Kidney (tissue), 13 donors: ENCODE measurements at regions not wholly inside any gene's neighbourhood (a gene's known extent, or its start where the extent isn't known, plus 50 kb on each side); places are given as distances from the start of the nearest gene placed in this dataset.

Experiments
- DNase-seq, 5 donors: peaks; one replicate each; pipeline ENCODE4 v3.0.0-alpha.2; 2013 to 2020
- FAIRE-seq: peaks from 2 replicates; lab custom pipeline; 2012; peaks lifted over from hg19 to GRCh38; lab: Jason Lieb, UNC
- H3K27ac ChIP-seq, 2 donors: one replicate each; pipeline ENCODE4 v1.7.0; 2013; ENCODE audit warnings: low read depth in 2 of 2, low read length in 2 of 2, inconsistent platforms in 1 of 2
- H3K27me3 ChIP-seq: one replicate; pipeline ENCODE4 v1.7.1; 2013; ENCODE audit warnings: low read length, inconsistent platforms; ENCODE audit not compliant: control insufficient read depth, insufficient read depth
- H3K36me3 ChIP-seq, 3 donors: one replicate each; pipeline versions ENCODE4 v1.7.0 to v1.7.1; 2013; ENCODE audit warnings: low read length in 3 of 3, control low read depth in 1 of 3, inconsistent platforms in 1 of 3; ENCODE audit not compliant: insufficient read depth in 3 of 3, control insufficient read depth in 2 of 3
- H3K4me1 ChIP-seq, 3 donors: one replicate each; pipeline versions ENCODE4 v1.7.0 to v1.7.1; 2013; ENCODE audit warnings: low read length in 3 of 3, inconsistent platforms in 1 of 3, low read depth in 1 of 3; ENCODE audit not compliant: control insufficient read depth in 2 of 3, insufficient read depth in 2 of 3
- H3K4me3 ChIP-seq, 3 donors: one replicate each; pipeline versions ENCODE4 v1.7.0 to v1.8.1; 2013; ENCODE audit warnings: low read length in 3 of 3, control low read depth in 1 of 3, inconsistent platforms in 1 of 3
- H3K9ac ChIP-seq, 3 donors: one replicate each; pipeline versions ENCODE4 v1.7.0 to v1.7.1; 2013; ENCODE audit warnings: low read length in 3 of 3, control low read depth in 1 of 3, inconsistent platforms in 1 of 3
- H3K9me3 ChIP-seq, 3 donors: one replicate each; pipeline versions ENCODE4 v1.7.0 to v1.7.1; 2013; ENCODE audit warnings: low read length in 3 of 3, control low read depth in 1 of 3, inconsistent platforms in 1 of 3; ENCODE audit not compliant: control insufficient read depth in 2 of 3, insufficient read depth in 1 of 3
- intact Hi-C: fragments of 100-400 bp; cut with DNase I; formaldehyde crosslinking; loops from one replicate; pipeline ENCODE4 v1.11.1; 2022
- TF ChIP-seq, protein P1 (sequence below): IDR thresholded peaks from 3 replicates; pipeline ENCODE4 v1.5.1; 2012; ENCODE audit warnings: mild to moderate bottlenecking, moderate library complexity, borderline replicate concordance; ENCODE audit not compliant: insufficient read depth; ENCODE audit errors: extremely low read depth
- donor health status: control.
- donor health status: control.
- donor health status: control.
- donor health status: control.
- donor health status: control.
- donor health status: DM: yes; HTN: yes; CAD: no.
- donor health status: Normal renal cell carcinoma (clear cell type).

GRCh38 chr1:104768466-104768865 is 1018.8 kb downstream of the AMY1C start:
- FAIRE-seq (no peak), DNase-seq (no peak)
- no peaks in the 10 kb centered on the region for H3K4me1 ChIP-seq
- no peaks in the 10 kb centered on the region for H3K27me3 ChIP-seq
- TF ChIP-seq, protein P1, sequence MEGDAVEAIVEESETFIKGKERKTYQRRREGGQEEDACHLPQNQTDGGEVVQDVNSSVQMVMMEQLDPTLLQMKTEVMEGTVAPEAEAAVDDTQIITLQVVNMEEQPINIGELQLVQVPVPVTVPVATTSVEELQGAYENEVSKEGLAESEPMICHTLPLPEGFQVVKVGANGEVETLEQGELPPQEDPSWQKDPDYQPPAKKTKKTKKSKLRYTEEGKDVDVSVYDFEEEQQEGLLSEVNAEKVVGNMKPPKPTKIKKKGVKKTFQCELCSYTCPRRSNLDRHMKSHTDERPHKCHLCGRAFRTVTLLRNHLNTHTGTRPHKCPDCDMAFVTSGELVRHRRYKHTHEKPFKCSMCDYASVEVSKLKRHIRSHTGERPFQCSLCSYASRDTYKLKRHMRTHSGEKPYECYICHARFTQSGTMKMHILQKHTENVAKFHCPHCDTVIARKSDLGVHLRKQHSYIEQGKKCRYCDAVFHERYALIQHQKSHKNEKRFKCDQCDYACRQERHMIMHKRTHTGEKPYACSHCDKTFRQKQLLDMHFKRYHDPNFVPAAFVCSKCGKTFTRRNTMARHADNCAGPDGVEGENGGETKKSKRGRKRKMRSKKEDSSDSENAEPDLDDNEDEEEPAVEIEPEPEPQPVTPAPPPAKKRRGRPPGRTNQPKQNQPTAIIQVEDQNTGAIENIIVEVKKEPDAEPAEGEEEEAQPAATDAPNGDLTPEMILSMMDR, result no peak
- no peaks in the 10 kb centered on the region for H3K9me3 ChIP-seq
- H3K27ac ChIP-seq, result no peak overlapping the region
- no peaks in the 10 kb centered on the region for H3K36me3 ChIP-seq
- no peak overlapping the region for H3K4me3 ChIP-seq
- H3K9ac ChIP-seq, result no peak overlapping the region
- intact Hi-C loops, result no loop called here

- FAIRE-seq, result no peak
- intact Hi-C loops, result no loop called here
- peak in 3 of 5 donors; percentile 28 to 52 (median 39) for DNase-seq
These were observed 1030.9 kb downstream of the AMY1C start for GRCh38 chr1:104780470-104781078.

GRCh38 chr1:104785575-104786187 is 1036.0 kb downstream of the AMY1C start:
- FAIRE-seq (no peak), DNase-seq (no peak)
- H3K36me3 ChIP-seq, result no peaks in the 10 kb centered on the region
- no peak overlapping the region for H3K9ac ChIP-seq
- TF ChIP-seq, protein P1, result no peak
- no peak overlapping the region for H3K27ac ChIP-seq
- no peaks in the 10 kb centered on the region for H3K27me3 ChIP-seq
- no peaks in the 10 kb centered on the region for H3K9me3 ChIP-seq
- H3K4me3 ChIP-seq, result no peak overlapping the region
- intact Hi-C loops, result no loop called here
- H3K4me1 ChIP-seq, result no peaks in the 10 kb centered on the region

More at GRCh38 chr1:104780470-104781078, 1030.9 kb downstream of the AMY1C start:
- Histone ChIP-seq H3K27me3 (no peaks in the 10 kb centered on the region), H3K36me3 (no peaks in the 10 kb centered on the region), H3K27ac (no peak overlapping the region), H3K4me1 (no peaks in the 10 kb centered on the region), H3K4me3 (no peak overlapping the region), H3K9me3 (no peaks in the 10 kb centered on the region), H3K9ac (no peak overlapping the region)
- TF ChIP-seq, protein P1, result peak; percentile 43
